Neural progenitor cell (in vitro differentiated cells): ENCODE measurements at regions not wholly inside any gene's neighbourhood (a gene's known extent, or its start where the extent isn't known, plus 50 kb on each side); places are given as distances from the start of the nearest gene placed in this dataset.

Experiments used
- EZH2 ChIP-seq: fragments of 200-600 bp; sonication (generic); IDR thresholded peaks from 2 replicates; pipeline ENCODE4 v1.6.1; 2017; ENCODE audit warnings: antibody characterized with exemption, mild to moderate bottlenecking, moderate library complexity
- TF ChIP-seq, protein P1 (sequence below): fragments of 200-600 bp; sonication (generic); IDR thresholded peaks from 2 replicates; pipeline ENCODE4 v1.5.1; 2017; ENCODE audit warnings: antibody characterized with exemption, mild to moderate bottlenecking

DNA sequence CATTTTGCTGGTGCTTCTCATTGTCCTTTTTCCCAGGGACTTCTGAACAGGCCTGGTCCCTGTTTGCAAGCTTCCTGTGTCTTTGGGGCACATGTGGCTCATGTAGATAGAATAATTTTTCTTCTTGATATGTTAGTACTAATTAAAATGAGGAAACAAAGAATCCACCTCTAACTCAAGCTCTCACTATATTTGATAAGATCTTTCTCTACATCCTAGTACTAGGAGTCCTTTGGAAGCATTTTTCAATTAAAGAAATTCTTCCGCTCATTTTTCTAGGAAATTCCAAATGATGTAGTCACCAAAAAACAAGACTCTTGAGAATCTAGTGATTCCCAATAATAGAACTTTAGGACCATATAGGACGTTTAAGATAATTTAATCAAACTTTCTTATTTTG lies 165.3 kb downstream of the SEC61B start:
- TF ChIP-seq, protein P1, sequence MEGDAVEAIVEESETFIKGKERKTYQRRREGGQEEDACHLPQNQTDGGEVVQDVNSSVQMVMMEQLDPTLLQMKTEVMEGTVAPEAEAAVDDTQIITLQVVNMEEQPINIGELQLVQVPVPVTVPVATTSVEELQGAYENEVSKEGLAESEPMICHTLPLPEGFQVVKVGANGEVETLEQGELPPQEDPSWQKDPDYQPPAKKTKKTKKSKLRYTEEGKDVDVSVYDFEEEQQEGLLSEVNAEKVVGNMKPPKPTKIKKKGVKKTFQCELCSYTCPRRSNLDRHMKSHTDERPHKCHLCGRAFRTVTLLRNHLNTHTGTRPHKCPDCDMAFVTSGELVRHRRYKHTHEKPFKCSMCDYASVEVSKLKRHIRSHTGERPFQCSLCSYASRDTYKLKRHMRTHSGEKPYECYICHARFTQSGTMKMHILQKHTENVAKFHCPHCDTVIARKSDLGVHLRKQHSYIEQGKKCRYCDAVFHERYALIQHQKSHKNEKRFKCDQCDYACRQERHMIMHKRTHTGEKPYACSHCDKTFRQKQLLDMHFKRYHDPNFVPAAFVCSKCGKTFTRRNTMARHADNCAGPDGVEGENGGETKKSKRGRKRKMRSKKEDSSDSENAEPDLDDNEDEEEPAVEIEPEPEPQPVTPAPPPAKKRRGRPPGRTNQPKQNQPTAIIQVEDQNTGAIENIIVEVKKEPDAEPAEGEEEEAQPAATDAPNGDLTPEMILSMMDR: no peak
- TF ChIP-seq EZH2: no peak
